CD1c-positive myeloid dendritic cell (primary cell): ENCODE measurements at regions not wholly inside any gene's neighbourhood (a gene's known extent, or its start where the extent isn't known, plus 50 kb on each side); places are given as distances from the start of the nearest gene placed in this dataset.
A peak's percentile ranks its signal among the peaks of the same experiment; 100 is the strongest.
"Not testable (repeated sequence)": the region's sequence is repeated elsewhere in the genome, so short reads cannot be mapped to it uniquely, and the experiment has no call there.

ENCODE experiments used
- DNase-seq: peaks from one replicate; pipeline ENCODE4 v3.0.0-alpha.2; 2016; ENCODE audit errors: extremely low spot score

DNA sequence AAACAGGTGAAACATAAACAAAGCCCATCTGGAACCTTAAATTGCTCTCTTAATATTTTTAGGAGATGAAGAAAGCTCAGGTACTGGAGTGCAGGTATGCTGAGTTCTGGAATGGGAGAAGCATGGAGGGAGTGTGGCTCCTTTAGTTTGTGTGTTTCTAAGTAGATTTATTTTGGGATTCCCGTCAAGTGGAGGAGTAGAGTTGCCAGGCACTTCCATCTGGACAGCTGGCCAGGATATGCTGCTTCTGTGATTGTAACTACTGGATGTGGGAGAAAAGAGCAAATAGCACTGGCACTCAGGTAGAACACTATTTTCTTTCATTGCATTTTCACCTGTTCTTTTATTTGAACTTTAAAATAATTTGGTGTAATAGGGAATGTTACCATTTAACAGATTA, 182.3 kb upstream of the MAST4 start:
- no peak for DNase-seq

DNA sequence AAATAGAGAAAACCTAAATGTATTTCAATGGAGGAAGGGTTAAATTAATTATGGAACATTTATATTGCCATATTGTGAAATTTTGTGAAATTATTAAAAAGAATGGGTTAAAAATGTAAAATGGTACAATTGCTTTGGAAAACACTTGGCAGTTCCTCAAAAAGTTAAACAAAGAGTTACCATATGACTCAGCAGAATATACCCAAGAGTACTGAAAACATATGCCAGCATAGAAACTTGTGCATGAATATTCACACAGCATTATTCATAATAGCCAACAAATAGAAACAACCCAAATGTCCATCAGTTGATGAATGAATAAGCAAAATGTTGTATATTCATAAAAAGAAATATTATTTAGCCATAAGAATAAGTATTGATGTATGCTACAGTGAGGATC, 181.0 kb upstream of the MAST4 start:
- peak; percentile 34 for DNase-seq

DNA sequence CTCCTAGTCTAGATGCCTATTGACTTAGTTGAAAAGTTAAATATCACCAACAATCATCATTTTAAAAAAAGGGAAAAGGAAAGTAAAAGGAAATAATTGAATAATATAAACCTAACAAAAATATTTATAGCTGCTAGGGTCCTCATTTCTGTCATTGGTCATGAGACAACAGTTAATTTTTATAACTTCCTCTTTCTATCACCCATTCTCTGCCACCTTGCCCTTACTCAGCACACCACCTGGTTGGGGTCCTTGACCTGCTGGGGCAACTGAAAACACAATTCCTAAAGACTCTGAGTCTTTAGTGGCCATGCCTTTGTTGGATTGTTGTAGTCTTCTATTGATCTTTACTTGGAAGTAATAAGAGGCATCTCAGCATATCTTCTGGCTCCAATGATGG, 179.5 kb upstream of the MAST4 start:
- no peak for DNase-seq

DNA sequence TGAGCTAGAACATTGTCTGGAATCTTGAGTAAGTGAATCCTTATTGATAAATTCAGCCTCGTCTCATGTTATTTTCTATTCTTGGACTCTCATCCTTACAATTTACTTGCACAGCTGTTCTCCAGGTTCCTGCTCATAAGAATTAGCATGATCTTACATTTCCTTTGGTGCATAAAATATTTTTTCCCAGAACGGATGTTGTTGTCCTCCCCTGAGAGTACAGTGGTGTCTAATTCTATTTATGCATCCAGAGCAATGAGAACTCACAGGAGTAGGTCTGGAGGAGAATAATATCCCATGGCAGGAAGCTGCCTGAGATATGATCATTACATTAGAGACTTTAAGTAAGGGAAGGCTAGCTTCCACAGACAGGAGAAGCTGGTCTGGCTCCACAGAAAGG, 178.4 kb upstream of the MAST4 start:
- no peak for DNase-seq

DNA sequence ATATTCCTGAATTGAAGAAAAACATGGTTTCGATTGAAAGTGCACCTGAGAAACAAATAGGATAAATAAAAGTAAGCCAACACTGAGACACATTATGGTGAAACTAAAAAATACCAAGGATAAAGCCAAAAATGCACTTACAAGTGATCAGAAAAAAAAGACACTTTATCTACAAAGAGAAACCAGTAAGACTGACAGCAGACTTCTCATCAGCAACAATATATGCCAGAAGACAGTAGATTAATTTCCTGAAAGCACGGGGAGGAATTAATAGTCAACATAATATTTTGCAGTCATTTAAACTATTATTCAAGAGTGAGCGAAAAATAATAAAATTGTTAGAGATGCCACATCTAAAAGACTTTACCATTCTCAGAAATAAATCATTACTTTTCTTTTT, 172.7 kb upstream of the MAST4 start:
- no peak for DNase-seq

DNA sequence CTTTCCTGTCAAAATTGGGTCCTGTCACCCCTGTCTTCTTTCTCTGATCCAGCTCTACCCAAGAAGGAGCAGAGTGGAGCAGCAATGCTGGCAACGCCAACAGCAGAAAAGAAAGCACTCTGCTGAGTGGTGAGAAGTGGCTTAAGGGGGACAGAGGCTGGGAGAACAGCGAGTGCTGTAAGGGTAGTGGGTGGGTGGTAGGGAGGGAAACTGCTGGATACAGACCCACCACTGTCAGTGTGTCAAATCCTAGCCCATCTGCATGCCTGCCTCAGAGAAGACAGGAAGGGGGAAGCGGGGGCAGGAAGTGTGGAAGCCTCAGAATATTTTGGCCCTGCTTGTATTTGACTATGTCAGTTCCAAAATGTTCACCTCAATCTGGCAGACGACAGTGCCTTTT, 170.4 kb upstream of the MAST4 start:
- DNase-seq = no peak

DNA sequence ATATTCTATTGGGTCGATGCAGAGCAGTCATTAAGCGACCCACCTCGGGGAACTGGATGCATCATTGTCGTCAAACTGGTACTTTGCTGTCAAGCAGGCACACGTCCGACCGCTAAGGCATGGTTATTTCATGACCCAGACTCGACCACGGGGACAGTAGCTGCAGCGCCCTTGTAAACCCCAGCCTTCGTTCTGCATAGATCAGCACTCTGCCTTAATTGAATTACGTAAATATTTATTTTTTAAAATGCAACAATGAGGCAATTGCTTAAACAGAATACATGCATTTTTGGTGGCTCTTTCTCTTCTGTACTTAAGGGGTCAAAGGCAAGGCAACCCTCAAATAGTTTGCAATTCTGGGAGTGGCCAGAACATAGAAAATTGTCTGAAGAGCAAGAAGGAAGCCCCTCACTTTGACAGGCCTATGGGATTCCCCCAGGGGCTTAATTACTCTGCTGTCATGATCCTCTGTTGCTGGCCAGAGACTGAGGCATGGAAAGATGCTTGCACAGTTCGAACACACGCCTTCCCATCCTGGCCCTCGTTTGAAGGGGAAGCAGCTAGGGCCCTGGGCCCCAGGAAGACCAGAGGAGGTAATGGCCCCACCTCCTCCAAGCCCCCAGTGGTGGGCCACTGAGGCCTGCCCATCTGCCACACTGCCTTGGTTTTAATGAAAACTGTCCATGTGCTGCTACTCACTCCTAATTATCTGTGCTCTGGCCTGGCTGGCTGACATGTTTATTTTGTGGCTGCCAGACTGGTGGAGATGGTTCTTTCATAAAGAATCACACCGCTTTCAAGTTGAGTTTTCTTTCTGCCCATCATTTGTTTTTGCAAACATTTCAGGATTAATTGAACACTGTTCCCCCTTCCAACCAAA, 169.7 kb upstream of the MAST4 start:
- DNase-seq = no peak

DNA sequence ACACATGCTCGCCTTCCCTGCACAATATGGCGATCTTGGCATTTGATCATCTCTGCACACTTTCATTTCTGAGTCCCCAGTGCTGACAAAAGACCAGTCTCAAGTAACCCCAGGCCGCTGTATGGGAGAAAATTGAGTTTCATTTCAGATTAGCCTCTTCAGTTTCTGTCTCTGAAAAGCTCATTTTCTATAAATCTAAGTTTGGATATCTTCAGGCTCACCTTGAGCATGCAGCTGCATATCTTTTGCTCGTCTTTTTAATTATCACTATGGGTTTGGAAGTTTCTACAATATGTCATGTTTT, 169.1 kb upstream of the MAST4 start:
- no peak for DNase-seq

DNA sequence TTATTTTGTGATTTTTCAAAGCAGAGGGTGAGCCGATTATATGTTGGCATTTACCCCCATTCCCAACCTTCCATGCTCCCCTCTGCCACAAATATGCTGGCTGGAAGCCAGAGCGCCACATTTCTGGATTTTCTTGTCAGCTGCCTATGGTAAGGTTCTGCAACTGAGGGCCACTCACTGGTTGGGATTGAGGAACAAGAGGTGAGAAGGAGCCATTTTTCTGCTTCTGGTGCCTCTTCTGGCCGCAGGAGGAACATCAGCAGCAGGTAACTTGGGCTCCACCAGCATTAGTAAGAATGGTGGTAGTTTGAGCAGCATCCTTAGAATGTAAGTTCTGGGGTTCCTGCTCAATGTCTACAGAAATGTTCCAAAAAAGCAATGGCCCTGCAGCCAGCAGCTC, 159.5 kb upstream of the MAST4 start:
- no peak for DNase-seq

DNA sequence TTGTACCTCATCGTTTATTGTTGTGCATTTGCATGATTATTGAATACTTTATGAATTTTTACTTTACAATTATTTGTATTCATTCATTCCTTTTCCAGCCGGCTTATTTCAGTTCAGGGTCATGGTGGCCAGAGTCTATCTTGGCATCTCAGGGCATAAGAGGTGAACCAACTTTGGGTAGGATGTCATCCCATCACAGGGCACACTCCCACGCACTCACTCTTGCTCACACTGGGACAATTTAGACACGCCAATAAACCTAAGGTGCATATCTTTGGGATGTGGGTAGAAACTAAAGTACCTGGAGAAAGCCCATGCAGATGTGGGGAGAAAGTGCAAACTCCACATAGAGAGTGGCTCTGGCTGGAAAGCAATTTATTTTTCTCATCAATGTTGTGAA, 158.1 kb upstream of the MAST4 start:
- peak; percentile 18 for DNase-seq

DNA sequence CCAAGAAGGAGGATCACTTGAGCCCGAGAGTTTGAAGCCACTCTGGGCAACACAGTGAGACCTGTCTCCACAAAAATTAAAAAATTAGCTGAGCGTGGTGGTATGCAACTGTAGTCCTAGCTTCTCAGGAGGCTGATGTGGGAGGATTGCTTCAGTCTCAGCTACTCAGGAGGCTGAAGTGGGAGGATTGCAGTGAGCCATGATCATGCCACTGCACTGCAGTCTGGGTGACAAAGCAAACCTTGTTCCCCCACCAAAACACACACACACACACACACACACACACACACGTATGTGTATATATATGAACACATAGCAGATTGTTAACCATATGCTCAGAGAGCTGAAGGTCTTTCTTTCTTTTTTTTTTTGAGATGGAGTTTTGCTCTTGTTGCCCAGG, 157.5 kb upstream of the MAST4 start:
- DNase-seq = peak; percentile 71

DNA sequence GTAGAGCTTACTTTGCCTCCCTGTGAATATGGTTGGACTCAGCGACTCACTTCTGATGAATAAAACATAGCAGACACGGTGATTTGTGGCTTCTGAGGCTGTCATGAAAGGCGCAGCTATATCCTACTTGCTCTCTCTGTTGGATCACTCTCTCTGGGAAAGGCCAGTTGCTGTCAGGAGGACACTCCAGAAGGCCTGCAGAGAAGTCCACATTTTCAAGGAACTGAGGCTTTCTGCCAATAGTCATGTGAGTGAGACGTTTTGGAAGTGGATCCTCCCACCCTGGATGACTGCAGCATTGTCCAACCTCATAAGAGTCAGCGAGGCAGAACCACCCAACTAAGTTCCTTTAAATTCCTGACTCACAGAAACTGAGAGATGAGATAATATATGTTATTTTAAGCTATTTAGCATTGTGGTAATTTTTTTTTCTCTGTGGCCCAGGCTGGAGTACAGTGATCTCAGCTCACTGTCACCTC, 156.0 kb upstream of the MAST4 start:
- peak; percentile 92 for DNase-seq

DNA sequence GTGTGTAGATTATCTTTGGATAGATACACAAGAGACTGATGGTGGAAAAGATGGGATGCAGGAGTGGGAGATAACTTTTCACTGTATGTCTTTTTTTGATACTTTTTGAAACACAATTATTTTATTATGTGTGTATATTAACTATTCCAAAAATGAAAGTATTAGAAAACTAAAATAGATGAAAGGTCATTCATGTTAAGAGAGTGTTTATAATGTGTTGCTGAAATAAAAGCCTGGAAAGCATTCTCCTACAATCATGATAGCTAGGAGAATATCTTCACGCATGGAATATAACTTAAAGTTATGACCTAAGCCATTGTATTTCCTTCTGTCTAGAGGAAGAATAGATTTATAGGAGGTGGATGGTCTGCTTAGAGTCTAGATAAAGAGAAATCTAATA, 154.8 kb upstream of the MAST4 start:
- no peak for DNase-seq

DNA sequence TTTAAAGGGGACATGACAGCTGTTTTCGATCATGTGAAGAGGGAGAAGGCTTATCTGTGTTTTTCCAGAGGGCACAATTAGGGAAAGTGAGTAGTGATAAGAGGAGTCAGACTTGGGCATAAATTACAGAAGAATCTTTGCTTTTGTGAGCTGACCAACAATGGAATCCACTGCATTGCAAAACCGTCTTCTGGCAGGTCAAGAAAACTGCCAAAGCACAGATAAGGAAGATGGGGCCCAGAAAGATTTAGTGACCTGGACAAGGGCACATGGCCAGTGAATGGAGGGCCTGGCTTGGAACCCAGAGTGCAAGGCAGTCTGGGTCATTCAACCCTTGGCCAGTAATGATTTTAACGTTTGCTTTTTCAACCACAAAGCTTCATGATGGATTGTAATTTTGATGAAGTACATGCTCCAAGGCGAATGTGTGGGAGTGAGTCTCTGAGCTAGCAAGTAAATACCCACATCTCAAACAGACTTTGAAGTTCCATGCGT, 153.2 kb upstream of the MAST4 start:
- no peak for DNase-seq

DNA sequence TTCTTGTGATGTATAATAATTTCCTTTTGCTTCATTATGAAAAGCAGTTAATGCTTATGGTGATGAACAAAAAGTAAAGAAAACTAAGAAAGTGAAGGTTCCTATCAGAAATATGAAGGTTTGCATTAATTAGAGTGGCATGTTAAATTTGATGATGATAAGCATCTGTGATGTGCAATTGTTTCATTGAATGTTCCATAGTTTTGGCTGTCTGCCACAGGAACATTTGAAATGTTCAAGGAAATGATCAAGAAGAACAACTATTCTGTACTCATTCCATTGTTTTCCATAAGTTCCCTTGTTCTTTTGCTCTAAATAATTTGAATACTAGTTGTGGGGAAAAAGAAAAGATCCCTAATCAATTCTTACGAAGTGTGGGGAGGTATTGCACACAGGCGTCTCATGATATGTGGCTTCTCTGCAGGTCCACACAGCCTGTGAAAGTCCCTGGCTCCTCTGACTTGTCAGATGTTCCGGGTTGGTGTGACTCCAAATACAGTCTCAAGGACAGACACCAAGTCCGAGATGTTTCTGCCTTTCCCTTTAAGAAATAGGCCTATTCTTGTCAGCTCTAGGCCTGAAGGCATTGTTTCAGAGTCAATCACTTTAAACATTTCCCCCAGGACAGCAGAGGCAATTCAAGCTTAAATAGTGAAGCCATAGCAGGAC, 152.6 kb upstream of the MAST4 start:
- no peak for DNase-seq

DNA sequence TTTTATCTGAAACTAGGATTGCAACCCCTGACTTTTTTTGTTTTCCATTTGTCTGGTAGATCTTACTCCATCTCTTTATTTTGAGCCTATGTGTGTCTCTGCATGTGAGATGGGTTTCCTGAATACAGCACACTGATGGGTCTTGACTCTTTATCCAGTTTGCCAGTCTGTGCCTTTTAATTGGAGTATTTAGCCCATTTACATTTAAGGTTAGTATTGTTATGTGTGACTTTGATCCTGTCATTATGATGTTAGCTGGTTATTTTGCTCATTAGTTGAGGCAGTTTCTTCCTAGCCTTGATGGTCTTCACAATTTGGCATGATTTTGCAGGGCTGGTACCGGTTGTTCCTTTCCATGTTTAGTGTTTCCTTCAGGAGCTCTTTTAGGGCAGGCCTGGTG, 148.1 kb upstream of the MAST4 start:
- not testable (repeated sequence) for DNase-seq

DNA sequence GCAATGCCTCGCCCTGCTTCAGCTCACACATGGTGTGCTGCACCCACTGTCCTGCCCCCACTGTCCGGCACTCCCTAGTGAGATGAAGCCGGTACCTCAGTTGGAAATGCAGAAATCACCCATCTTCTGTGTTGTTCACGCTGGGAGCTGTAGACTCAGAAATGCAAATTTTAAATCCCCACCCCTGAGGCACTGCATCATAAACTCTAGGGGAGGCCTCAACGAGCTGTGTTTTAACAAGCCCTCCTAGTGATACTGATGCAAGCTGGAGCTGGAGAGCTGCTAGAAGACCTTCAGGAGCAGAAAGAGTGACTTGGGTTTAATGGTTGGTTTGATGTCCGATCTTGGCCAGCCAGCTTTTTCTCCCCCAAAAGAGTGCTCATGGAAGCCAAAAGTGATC, 146.0 kb upstream of the MAST4 start:
- no peak for DNase-seq

DNA sequence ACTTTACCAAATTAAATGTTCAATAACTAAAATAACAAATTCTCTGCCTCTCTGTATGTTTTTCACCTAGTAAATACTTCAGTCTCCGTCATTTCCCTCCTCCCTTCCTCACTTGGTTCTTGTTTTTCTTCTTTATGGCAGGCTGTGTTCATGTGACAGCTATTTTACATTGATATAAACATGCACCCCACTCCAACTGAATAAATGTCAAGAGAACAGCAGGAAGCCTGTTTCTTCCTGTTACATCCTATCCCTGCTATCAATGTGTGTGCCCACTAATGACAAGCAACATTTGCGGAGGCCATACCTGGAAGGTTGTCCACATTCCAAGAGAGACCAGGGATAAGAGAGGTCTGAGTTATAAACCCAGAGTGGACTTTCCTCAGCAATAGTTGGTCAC, 145.2 kb upstream of the MAST4 start:
- no peak for DNase-seq

DNA sequence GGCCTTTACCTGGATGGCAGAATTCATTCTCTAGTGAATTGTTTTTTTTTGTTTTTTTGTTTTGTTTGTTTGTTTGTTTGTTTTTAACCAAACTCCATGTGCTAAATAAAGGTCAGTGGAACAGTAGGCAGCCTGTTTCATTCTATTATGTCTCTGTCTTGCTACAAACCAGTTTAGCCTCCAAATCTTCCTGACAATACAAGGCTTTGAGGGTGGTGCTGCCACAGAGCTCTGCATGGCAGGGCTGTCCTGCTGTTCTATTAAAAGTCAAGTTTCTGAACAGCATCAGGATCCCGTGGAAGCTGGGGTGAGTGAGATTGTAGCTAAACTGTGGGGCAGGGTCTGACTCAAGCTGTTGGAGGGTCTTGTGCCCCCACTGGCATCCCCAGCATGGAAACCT, 144.1 kb upstream of the MAST4 start:
- DNase-seq = no peak

DNA sequence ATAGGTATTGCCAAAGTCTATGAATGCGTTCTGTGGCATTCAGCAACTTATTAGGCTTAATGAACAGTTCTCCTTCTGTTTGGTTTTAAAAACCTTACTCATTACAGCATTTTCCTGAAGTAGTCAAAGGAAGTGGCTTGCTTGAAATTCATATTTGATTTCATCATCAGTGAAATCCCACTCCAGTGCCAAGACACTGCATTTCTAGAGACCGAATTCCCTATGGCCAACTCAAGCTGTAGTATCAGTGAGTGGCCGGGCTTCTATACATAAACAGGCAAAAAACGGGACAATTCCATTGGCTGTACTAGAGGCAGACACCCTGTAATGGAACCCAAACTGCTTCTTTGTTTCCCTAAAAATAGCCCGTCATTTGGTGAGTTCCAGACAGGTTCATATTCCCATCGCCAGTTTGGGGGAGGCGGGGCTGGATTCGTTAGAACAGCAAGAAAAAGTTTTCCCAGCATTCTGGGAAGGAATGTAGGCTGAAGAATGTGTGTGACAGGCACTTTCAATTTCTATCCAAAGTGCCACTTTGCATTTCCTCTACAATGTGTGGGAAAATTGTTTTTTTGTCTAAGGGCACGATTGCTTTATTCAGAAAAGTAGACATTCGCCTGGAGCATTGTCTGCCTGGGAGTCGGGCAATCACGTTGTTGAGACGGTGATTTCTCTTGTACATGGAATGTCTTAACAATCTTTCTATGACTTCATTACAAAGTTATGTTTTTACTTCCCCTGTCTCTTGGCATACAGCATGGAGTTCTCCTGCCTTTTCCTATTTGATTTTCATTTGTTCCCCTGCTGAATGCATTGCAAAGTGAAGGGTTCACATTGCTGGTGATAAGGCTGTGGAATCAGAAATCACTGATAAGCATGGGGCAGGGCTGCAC, 141.8 kb upstream of the MAST4 start:
- no peak for DNase-seq

DNA sequence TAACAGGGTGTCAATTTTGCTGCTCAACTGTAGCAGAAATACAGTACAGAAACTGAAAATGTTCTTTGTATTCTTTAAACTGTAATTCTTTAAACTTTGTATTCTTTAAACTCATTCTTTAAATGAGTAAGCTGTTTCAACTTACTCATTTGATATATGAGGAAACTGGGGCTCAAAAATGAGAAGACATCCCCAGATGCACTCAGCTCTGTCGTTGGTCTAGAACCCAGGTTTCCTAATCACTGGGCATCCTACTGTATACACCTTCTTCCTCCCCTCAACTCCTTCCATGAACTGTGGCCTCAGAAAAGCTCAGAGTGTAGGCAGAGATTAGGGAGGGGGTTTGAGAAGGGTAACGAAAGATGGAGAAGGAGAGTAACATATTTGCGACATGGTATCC, 136.5 kb upstream of the MAST4 start:
- DNase-seq = no peak

DNA sequence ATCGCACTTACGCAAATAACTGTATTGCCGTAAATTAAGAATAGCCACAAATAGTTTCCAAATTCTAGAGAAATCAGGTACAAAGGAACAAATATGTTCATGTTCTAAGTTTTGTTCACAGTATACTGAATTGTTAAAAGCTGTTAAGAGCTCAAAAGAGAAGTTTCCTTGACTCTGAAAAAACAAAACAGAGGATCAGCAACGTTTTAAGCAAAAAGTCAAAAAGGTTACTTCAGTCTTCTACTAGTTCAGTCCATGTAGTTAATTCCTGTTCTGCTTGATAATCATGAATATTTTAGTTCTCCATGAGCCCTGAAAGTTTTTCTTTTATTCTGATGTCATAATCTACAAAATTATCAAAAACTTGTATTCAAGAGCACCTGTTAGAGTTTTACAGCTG, 128.6 kb upstream of the MAST4 start:
- DNase-seq = no peak
